ENCODE measurements at regions not wholly inside any gene's neighbourhood (a gene's known extent, or its start where the extent isn't known, plus 50 kb on each side); places are given as distances from the start of the nearest gene placed in this dataset.

DNA sequence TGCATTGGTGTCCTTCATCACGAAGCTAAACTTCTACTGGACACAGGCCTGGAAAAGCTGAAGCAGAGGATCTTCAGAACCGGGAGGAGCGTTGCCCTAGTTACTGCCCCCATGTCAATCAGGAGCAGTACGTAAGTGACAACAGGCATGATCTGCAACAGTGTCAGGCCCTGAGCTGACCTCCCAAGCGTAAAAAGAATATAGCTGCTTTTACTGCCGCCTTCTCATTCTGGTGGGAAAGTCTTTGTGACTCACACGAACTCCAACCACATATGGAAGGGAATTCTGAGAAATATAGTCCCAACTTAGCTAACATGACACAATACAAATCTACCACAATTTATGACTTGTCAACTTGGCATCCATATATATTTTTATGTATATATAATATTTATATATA is 1007.7 kb upstream of the CDH2 start:
- no peak for TF ChIP-seq ZFX (IDR thresholded peaks at IDR 0.05; ENCODE audit: borderline replicate concordance)
- TF ChIP-seq CTCF (IDR thresholded peaks at IDR 0.05) = no peak
- no peak overlapping the region for H3K27ac ChIP-seq

- no peak overlapping the region for H3K27ac ChIP-seq
- TF ChIP-seq ZFX (IDR thresholded peaks at IDR 0.05; ENCODE audit: borderline replicate concordance) (no peak), CTCF (IDR thresholded peaks at IDR 0.05) (no peak)
Observed at GRCh38 chr18:29181151-29181901, 1004.4 kb upstream of the CDH2 start.

DNA sequence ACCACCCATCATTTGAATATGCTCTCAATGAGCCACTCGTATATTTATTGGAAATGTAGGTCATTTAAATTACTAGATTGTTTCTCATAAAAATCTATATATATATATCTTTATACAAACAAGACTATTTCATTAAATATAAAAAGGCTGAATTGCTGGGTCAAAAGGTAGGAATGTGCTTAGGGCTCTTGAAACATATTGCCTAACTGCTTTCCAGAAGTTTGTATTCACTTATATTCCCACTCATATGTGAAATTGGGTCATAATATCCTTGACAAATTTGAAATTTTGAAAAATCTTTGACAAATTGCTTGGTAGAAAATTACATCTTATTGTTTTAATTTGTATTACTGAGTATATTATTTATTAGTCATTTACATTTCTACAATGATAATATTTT is 999.8 kb upstream of the CDH2 start:
- TF ChIP-seq CTCF (IDR thresholded peaks at IDR 0.05) (no peak), ZFX (IDR thresholded peaks at IDR 0.05; ENCODE audit: borderline replicate concordance) (no peak)
- H3K27ac ChIP-seq = no peak overlapping the region

GRCh38 chr18:29174891-29175290 is 998.0 kb upstream of the CDH2 start:
- no peak overlapping the region for H3K27ac ChIP-seq
- TF ChIP-seq ZFX (IDR thresholded peaks at IDR 0.05; ENCODE audit: borderline replicate concordance) = no peak

- no peak overlapping the region for H3K27ac ChIP-seq
- TF ChIP-seq ZFX (IDR thresholded peaks at IDR 0.05; ENCODE audit: borderline replicate concordance) = no peak
- no peak for TF ChIP-seq CTCF (IDR thresholded peaks at IDR 0.05)
Observed at GRCh38 chr18:29172756-29173067, 995.8 kb upstream of the CDH2 start.

GRCh38 chr18:29171892-29172755 is 995.2 kb upstream of the CDH2 start:
- H3K27ac ChIP-seq = no peak overlapping the region
- TF ChIP-seq ZFX (IDR thresholded peaks at IDR 0.05; ENCODE audit: borderline replicate concordance) (no peak), CTCF (IDR thresholded peaks at IDR 0.05) (no peak)

- no peak overlapping the region for H3K27ac ChIP-seq
- TF ChIP-seq CTCF (IDR thresholded peaks at IDR 0.05) (no peak), ZFX (IDR thresholded peaks at IDR 0.05; ENCODE audit: borderline replicate concordance) (no peak)
Observed at GRCh38 chr18:29169599-29169998, 992.7 kb upstream of the CDH2 start.
